Esophagus muscularis mucosa (tissue), 4 donors: ENCODE measurements at regions not wholly inside any gene's neighbourhood (a gene's known extent, or its start where the extent isn't known, plus 50 kb on each side); places are given as distances from the start of the nearest gene placed in this dataset.

Experiments
- DNase-seq: peaks from one replicate; pipeline ENCODE4 v3.0.0-alpha.2; 2017; ENCODE audit errors: extremely low spot score
- H3K27ac ChIP-seq, 4 donors: fragments of 200-600 bp; sonication (generic); replicated peaks in 1 of 4; 1 replicate in 3 of 4; 2 replicates in 1 of 4; pipeline ENCODE4 v1.5.1; 2016 to 2019; ENCODE audit warnings: mild to moderate bottlenecking in 1 of 4
- H3K27me3 ChIP-seq, 4 donors: fragments of 200-600 bp; sonication (generic); one replicate each; pipeline versions ENCODE4 v1.5.1 to v1.6.0; 2016 to 2019
- H3K36me3 ChIP-seq, 4 donors: fragments of 200-600 bp; sonication (generic); one replicate each; pipeline ENCODE4 v1.5.1; 2016 to 2019
- H3K4me1 ChIP-seq, 4 donors: fragments of 200-600 bp; sonication (generic); one replicate each; pipeline ENCODE4 v1.5.1; 2016 to 2019
- H3K4me3 ChIP-seq, 4 donors: fragments of 200-600 bp; sonication (generic); 1 replicate in 2 of 4; 2 replicates in 2 of 4; pipeline ENCODE4 v1.5.1; 2016 to 2019; ENCODE audit warnings: mild to moderate bottlenecking in 4 of 4, moderate library complexity in 1 of 4
- H3K9me3 ChIP-seq, 4 donors: fragments of 200-600 bp; sonication (generic); 1 replicate in 3 of 4; 2 replicates in 1 of 4; pipeline ENCODE4 v1.5.1; 2016 to 2019
- CTCF ChIP-seq, 3 experiments: fragments of 200-600 bp in 2 of 3; fragments of 450-650 bp in 1 of 3; sonication (generic) in 2 of 3; IDR thresholded peaks; one replicate each; pipeline ENCODE4 v1.5.1; 2017 to 2019; ENCODE audit warnings: antibody characterized with exemption in 3 of 3, mild to moderate bottlenecking in 2 of 3, moderate library complexity in 1 of 3
- EP300 ChIP-seq: sonication (generic); formaldehyde crosslinking; IDR thresholded peaks from one replicate; pipeline ENCODE4 v1.6.1; 2017; ENCODE audit warnings: antibody characterized with exemption
- POLR2A ChIP-seq: fragments of 450-650 bp; IDR thresholded peaks from one replicate; pipeline ENCODE4 v1.6.1; 2017; ENCODE audit warnings: antibody characterized with exemption, moderate library complexity, mild to moderate bottlenecking, low read depth
- POLR2AphosphoS5 ChIP-seq, 2 donors: sonication (generic); formaldehyde crosslinking; IDR thresholded peaks; one replicate each; pipeline ENCODE4 v1.6.1; 2017; ENCODE audit warnings: antibody characterized with exemption in 2 of 2
- WGBS: methylation state at CpG from one replicate; pipeline ENCODE4 v1.1.5; 2018; 5-methylcytosine and 5-hydroxymethylcytosine counted together
- intact Hi-C: fragments of 100-400 bp; cut with DNase I; formaldehyde crosslinking; loops from one replicate; pipeline ENCODE4 v1.15.1; 2023

GRCh38 chr14:53847881-53848280 lies 108.7 kb downstream of the BMP4 start:
- H3K4me3 ChIP-seq: no peak overlapping the region
- intact Hi-C loops: no loop called here
- H3K4me1 ChIP-seq: no peaks in the 10 kb centered on the region
- no peaks in the 10 kb centered on the region for H3K36me3 ChIP-seq
- no peak overlapping the region for H3K27ac ChIP-seq
- TF ChIP-seq EP300: no peak
- no peak for TF ChIP-seq POLR2A
- no peak for TF ChIP-seq CTCF (IDR thresholded peaks at IDR 0.05)
- no peak for TF ChIP-seq POLR2AphosphoS5 (IDR thresholded peaks at IDR 0.05)
- peak; percentile 84 for DNase-seq
- no peaks in the 10 kb centered on the region for H3K27me3 ChIP-seq
- H3K9me3 ChIP-seq: no peaks in the 10 kb centered on the region
- 85% methylated on average over 7 of the region's 7 CpGs for WGBS

- intact Hi-C loops: no loop called here
- WGBS: 75% methylated on average over 1 of the region's 1 CpG
- TF ChIP-seq POLR2AphosphoS5 (IDR thresholded peaks at IDR 0.05) (no peak), CTCF (IDR thresholded peaks at IDR 0.05) (no peak), POLR2A (no peak), EP300 (no peak)
Measured at GRCh38 chr14:53847057-53847456, 109.6 kb downstream of the BMP4 start.

GRCh38 chr14:53845813-53846693 lies 110.6 kb downstream of the BMP4 start:
- TF ChIP-seq EP300 (no peak), CTCF (IDR thresholded peaks at IDR 0.05) (no peak), POLR2AphosphoS5 (IDR thresholded peaks at IDR 0.05) (no peak), POLR2A (no peak)
- no peaks in the 10 kb centered on the region for H3K4me1 ChIP-seq
- H3K27ac ChIP-seq: no peak overlapping the region
- H3K4me3 ChIP-seq: no peak overlapping the region
- H3K36me3 ChIP-seq: no peaks in the 10 kb centered on the region
- intact Hi-C loops: no loop called here
- 84% methylated on average over 8 of the region's 8 CpGs for WGBS
- no peaks in the 10 kb centered on the region for H3K27me3 ChIP-seq
- peak; percentile 29 for DNase-seq
- no peaks in the 10 kb centered on the region for H3K9me3 ChIP-seq

More at GRCh38 chr14:53847057-53847456, 109.6 kb downstream of the BMP4 start:
- Histone ChIP-seq H3K27me3 (no peaks in the 10 kb centered on the region), H3K4me3 (no peak overlapping the region), H3K27ac (no peak overlapping the region), H3K36me3 (no peaks in the 10 kb centered on the region), H3K4me1 (no peaks in the 10 kb centered on the region), H3K9me3 (no peaks in the 10 kb centered on the region)
- DNase-seq: no peak

GRCh38 chr14:53842938-53843337 lies 113.7 kb downstream of the BMP4 start:
- no peaks in the 10 kb centered on the region for H3K4me1 ChIP-seq
- no peaks in the 10 kb centered on the region for H3K27me3 ChIP-seq
- H3K27ac ChIP-seq: no peak overlapping the region
- no peak for DNase-seq
- TF ChIP-seq CTCF (IDR thresholded peaks at IDR 0.05): no peak
- TF ChIP-seq EP300: no peak
- no peak for TF ChIP-seq POLR2A
- no peak for TF ChIP-seq POLR2AphosphoS5 (IDR thresholded peaks at IDR 0.05)
- H3K4me3 ChIP-seq: no peak overlapping the region
- 48% methylated on average over 4 of the region's 4 CpGs for WGBS
- no peaks in the 10 kb centered on the region for H3K9me3 ChIP-seq
- intact Hi-C loops: no loop called here
- no peaks in the 10 kb centered on the region for H3K36me3 ChIP-seq
